Panc1 (cell line): ENCODE measurements at regions not wholly inside any gene's neighbourhood (a gene's known extent, or its start where the extent isn't known, plus 50 kb on each side); places are given as distances from the start of the nearest gene placed in this dataset.

Experiments used
- CTCF ChIP-seq: fragments of 450-650 bp; IDR thresholded peaks from 2 replicates; pipeline ENCODE4 v1.5.1; 2017; ENCODE audit warnings: mild to moderate bottlenecking
- POLR2AphosphoS5 ChIP-seq: IDR thresholded peaks from 2 replicates; pipeline ENCODE4 v1.6.1; 2012; ENCODE audit warnings: mild to moderate bottlenecking, low read depth, low read length, moderate library complexity
- SIN3A ChIP-seq: IDR thresholded peaks from 2 replicates; pipeline ENCODE4 v1.6.1; 2012; ENCODE audit warnings: low read depth, mild to moderate bottlenecking, low read length, moderate library complexity, borderline replicate concordance; ENCODE audit not compliant: insufficient read depth
- TCF7L2 ChIP-seq: IDR thresholded peaks from 2 replicates; pipeline ENCODE4 v1.6.1; 2011; ENCODE audit warnings: mild to moderate bottlenecking, low read depth, low read length, inconsistent platforms

DNA sequence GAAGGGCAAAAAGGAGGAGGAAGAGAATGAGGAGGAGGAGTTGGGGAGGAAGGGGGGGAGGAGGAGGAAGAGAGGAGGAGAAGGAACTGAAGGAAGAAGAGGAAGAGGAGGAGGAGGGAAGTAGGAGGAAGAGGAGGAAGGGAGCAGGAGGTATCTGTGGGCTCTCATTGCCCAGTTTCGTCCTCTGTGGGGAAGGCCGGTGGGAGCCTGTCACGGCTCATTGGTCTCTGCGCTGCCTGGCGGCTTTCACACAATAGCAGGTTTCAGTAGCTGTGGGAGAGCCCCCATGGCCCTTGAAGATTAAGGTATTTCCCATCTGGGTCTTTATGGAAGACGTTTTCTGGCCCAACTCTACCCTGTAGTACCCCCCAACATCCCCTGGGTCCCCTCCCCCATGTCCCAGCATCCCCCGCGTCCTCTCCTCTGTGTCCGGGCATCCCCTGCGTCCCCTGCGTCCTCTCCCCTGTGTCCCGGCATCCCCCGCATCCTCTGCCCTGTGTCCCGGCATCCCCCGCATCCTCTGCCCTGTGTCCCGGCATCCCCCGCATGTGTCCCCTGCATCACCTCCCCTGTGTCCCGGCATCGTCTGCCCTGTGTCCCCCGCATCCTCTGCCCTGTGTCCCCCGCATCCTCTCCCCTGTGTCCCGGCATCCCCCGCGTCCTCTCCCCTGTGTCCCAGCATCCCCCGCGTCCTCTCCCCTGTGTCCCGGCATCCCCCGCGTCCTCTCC, 278.2 kb upstream of the SFSWAP start:
- TF ChIP-seq CTCF (no peak), POLR2AphosphoS5 (no peak), SIN3A (no peak), TCF7L2 (no peak)
